ENCODE measurements at regions not wholly inside any gene's neighbourhood (a gene's known extent, or its start where the extent isn't known, plus 50 kb on each side); places are given as distances from the start of the nearest gene placed in this dataset.

GRCh38 chr7:45971171-45971570 lies 50.1 kb upstream of the IGFBP3 start:
- Histone ChIP-seq H3K27ac (no peak overlapping the region), H3K9me3 (no peaks in the 10 kb centered on the region), H3K27me3 (no peaks in the 10 kb centered on the region), H3K4me3 (no peak overlapping the region), H3K36me3 (no peaks in the 10 kb centered on the region), H3K4me1 (no peaks in the 10 kb centered on the region)
- TF ChIP-seq POLR2A (IDR thresholded peaks at IDR 0.05): no peak
- no peak for TF ChIP-seq CTCF (IDR thresholded peaks at IDR 0.05)
- intact Hi-C loops (cut with DNase I; ENCODE audit: low total_unique reads): no loop called here
- DNase-seq: no peak
